Left ventricle myocardium superior (tissue), 1 donor: ENCODE measurements at regions not wholly inside any gene's neighbourhood (a gene's known extent, or its start where the extent isn't known, plus 50 kb on each side); places are given as distances from the start of the nearest gene placed in this dataset.
"Not testable (repeated sequence)": the region's sequence is repeated elsewhere in the genome, so short reads cannot be mapped to it uniquely, and the experiment has no call there.

Experiments
- ATAC-seq: fragments of 200-7000 bp; cut with Tn5 transposase; one replicate; pipeline ENCODE4 v1.9.1; 2020; ENCODE audit warnings: mild to moderate bottlenecking, moderate library complexity
- DNase-seq: peaks from one replicate; pipeline ENCODE4 v3.0.0-alpha.2; 2020
- intact Hi-C: fragments of 100-400 bp; cut with micrococcal nuclease; formaldehyde crosslinking; loops from one replicate; pipeline ENCODE4 v1.11.0; 2022
- donor health status: DM: no; HTN: yes; CAD: no; lungs with severe emphysema.

DNA sequence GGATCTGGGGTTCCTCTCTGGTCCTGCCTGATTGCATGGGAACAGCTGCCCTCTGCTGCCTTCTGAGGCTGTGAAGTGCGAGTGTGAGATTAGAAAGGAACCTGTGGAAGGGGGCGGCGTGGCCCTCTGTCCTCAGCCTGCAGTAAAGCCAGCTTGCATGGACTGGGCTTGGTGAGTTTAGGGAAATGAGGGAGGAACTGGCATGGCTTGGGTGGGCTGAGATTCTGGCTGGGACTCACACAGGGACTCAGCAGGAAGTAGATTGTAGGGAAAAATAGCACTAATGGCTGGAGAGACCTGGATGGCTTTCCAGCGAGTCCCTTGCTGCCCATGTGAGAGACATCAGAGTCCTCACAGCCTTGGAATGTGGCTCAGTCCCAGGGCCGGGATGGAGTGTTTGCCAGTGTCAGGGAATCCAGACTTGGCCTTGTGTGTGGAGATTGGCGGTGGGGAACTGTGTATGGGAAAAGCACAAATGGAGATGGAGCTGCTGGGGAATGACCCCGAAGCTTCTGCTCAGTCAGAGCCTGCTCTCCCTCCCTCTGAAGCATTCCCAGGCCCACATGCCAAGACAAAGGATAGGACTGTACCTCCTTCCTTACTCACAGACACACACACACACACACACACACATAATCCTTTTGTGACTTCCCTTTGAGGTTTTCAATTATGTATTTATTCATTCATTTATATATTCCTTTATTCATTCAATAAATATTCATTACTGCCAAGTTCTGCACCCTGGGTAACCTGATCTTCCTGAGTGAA is 115.4 kb downstream of the ACAA2 start:
- intact Hi-C loops, result no loop called here
- DNase-seq, result peak; percentile 43

DNA sequence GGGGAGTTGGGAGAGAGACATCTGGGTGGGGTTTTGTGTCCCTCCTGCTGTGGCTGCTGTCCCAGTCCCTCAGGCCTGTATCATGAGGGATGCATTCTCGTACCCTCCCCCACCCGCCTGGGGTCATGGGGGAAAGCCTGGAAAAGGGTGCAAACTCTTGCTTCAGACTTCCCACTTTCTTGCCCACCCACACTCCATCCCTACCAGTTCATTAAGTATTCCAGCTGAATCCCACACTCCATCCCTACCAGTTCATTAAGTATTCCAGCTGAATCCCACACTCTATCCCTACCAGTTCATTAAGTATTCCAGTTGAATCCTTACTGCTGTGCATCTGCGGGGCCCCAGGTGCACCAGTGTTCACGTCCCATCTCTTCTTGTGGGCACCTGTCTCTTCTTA is 116.3 kb downstream of the ACAA2 start:
- ATAC-seq (no peak), DNase-seq (no peak)
- intact Hi-C loops, result no loop called here

More for the DNA sequence above, 115.4 kb downstream of the ACAA2 start:
- ATAC-seq, result peak; percentile 89

DNA sequence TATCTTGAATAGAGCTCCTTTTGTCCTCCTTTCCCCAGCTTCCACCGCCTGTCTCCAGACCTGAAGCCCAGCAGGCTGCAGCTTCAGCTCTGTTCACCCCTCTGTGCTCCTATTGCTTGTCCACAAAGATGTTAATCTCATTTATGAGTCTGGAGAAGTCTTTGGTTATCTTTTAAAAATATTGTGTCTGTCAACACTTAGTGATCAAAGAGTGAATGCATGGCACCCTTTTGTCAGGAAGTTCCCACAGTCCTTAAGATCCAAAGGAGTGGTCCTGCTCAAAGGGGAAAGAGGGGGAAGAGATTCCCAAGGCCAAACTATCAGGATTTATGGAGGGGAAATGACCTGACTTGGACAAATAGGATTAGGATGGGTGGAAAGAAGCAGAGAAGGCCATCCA is 118.9 kb downstream of the ACAA2 start:
- no peak for ATAC-seq
- intact Hi-C loops, result no loop called here

DNA sequence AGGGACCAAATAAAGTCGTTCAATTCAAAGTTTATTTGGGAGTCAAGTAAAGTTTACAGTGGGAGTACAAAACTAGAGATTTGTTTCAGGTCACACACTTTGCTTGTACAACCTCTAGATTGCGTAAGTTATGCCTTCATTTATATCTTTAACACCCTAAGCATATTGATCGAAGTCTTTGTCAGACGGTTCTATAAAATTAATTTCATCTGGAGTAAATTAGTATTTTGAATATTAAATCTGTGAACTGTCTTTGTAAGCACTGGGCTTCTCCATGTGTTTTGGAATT is 119.7 kb downstream of the ACAA2 start:
- intact Hi-C loops, result no loop called here
- ATAC-seq, result no peak
- DNase-seq, result no peak

More for the DNA sequence above, 118.9 kb downstream of the ACAA2 start:
- DNase-seq, result no peak

DNA sequence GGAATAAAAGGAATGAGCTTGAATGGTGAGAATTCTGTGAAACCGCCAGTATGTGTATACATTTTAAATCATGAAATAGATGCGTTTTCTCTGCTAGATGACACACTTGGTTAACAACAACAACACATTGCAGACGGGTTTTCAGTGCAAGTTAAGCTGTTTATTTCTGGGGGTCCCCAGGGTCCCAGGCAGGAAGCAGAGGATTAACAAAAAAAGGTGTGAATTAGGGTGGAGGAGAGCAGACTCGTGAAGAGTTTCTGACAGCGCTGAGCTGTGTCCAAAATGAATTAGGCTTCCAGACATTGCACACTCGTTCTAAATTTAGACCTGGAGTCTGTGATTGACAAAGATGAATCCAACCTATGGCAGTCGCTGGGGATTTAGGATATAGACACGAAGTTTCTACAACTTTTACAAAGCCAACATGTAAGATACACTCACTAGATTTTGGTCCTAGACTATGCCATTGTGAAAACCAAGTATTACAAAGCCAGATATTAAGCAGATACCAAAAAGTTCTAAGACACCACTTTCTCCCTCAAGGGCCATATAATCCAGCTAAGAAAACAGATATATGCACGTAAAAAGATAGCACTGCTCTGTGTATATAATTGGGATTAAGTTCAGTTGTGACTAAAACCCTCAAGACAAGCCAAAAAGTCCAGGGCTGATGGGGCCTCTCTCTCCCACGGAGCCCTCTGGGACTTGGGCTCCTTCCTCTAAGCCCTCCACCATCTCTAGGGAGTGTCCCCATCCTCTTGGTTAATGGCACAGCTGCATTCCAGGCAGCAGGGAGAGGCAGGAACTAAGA is 120.2 kb downstream of the ACAA2 start:
- intact Hi-C loops, result no loop called here
- peak; percentile 36 for ATAC-seq
- DNase-seq, result no peak

DNA sequence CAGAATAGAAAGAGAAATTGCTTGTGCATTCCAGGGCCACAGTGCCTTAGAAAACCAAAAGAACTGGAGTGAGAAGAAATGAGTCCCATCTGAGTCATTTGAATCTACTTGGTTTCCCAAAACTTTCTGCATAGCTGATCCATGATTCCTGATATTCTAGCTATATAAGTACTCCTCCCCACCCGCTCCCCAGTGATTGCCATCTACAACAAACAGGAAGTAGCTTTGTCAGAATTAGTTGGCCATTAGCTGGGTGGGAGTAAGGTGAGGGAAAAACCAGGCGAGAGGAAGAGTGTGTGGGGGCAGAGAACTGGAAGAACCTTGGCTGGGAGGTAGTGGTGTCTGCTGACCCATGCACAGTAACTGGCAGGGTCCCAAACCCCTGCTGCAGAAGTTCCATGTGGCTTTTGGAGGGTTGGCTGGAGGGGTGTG is 122.1 kb downstream of the ACAA2 start:
- DNase-seq, result no peak
- no peak for ATAC-seq
- intact Hi-C loops, result no loop called here

GRCh38 chr18:49690312-49690711 is 123.0 kb downstream of the ACAA2 start:
- intact Hi-C loops, result no loop called here
- no peak for ATAC-seq
- no peak for DNase-seq

GRCh38 chr18:49685231-49685942 is 123.5 kb downstream of the LIPG start:
- intact Hi-C loops, result no loop called here
- ATAC-seq, result no peak

GRCh38 chr18:49682803-49683190 is 120.9 kb downstream of the LIPG start:
- intact Hi-C loops, ATAC-seq, DNase-seq: not testable (repeated sequence)

More at GRCh38 chr18:49685231-49685942, 123.5 kb downstream of the LIPG start:
- DNase-seq, result no peak

- DNase-seq, result no peak
Measured at GRCh38 chr18:49682173-49682802, 120.4 kb downstream of the LIPG start.

GRCh38 chr18:49681387-49681786 is 119.5 kb downstream of the LIPG start:
- DNase-seq (no peak), ATAC-seq (no peak)
- intact Hi-C loops, result no loop called here

More at GRCh38 chr18:49682173-49682802, 120.4 kb downstream of the LIPG start:
- intact Hi-C loops, result no loop called here
- ATAC-seq, result no peak

DNA sequence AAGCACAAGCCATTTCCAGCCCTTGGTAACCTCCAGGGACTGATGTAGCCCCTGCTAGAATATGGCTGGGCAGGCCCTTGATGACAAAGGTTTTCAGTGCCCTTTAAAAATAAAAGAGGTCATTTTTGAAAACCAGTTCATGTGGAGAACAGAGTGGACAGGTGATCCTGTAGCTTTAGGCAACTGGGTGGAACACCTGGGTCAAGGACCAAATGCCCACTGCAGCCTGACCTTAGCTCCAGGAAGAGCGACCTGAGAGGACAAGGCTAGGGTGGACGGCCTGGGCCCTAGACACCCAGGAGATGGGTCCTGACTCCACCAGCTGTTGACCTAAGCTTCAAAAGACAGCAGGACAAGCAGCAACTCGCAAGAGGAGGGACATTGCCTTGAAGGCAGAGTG is 116.6 kb downstream of the LIPG start:
- ATAC-seq (no peak), DNase-seq (no peak)
- intact Hi-C loops, result no loop called here

DNA sequence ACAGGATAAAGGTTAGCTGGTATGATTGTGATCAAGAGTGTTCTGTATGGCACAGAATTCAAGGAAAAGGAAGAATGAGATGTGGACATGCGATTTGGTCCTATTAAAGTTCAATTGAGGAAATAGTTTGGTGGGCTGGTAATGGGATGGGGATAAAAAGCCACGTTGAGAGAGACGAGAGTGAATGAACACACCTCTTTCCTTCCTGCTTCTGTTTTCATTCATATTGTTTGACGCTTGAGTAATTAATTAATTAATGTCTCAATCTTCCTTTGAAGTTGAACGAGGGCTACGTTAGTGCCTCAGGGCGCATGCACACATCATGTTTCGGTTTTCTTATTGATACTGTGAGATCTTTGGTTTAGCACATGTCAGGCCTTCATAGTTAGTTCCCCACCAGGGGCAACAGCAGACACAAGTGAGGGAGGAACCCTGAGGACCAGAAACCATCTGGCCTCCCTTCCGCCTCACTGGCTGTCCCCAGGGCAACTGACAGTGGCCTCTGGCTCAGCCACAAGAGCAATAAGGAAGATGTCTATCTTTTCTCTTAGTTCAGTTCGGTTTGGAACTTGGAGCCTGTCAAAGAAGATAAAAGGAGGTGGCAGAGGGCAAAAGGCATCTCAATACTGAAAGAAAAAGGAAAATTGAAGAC is 116.0 kb downstream of the LIPG start:
- no peak for DNase-seq
- ATAC-seq, result no peak
- intact Hi-C loops, result no loop called here

DNA sequence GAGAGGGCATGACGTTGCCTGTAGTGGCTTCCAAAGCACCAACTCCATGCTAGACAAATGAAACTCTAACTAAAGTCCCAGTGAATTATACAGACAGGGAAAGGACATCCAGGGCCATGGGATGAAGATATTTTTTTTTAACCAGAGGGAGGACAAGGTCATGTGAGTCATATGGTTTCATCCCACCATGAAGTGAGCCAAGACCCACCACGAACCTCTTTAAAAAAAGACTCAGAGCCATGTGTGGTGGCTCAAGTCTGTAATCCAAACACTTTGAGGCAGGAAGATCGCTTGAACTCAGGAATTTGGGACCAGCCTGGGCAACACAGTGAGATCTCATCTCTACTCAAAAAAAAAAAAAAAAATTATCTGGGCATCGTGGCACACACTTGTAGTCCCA is 115.2 kb downstream of the LIPG start:
- intact Hi-C loops, result no loop called here
- DNase-seq (no peak), ATAC-seq (no peak)

- intact Hi-C loops, result no loop called here
- ATAC-seq, result no peak
Measured at GRCh38 chr18:49673281-49673680, 111.4 kb downstream of the LIPG start.

DNA sequence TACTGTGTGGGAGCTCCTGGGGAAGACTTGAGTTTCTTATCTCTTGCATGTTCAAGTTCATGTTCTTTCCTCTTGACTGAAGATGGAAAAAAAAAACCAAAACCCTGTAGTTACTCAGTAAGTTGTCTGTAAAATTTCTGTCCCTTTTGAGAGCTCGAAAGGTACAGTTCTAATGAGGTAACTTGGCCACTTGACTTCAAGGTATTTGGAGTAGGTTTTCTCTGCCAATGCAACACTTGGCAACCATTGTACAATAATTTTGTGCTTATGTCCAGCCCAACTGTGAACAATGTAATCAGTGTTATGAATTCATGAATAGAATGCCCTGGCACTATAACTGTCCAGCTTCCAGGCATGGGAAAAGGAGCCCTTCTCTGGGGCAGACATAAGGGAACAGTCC is 111.0 kb downstream of the LIPG start:
- intact Hi-C loops, result no loop called here
- no peak for DNase-seq
- ATAC-seq, result no peak

More at GRCh38 chr18:49673281-49673680, 111.4 kb downstream of the LIPG start:
- DNase-seq, result no peak

DNA sequence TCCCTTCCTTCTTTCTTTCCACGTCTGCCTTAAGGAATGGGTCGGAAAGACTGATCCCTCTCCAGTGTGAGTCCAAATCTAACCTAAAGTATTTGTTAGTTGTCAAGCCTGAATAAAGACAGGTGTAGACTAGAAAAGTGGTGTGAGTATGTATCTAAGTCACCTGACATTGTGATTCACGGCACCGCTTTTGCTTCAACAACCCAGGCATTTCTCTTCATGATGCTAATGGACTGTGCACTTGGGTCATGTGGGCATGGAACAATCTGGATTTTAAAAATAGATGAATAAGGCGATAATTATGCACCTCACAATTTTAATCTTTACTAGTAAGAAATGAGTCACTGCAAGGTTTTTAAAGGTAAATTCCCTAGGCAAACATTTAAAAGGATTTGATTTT is 107.5 kb downstream of the LIPG start:
- intact Hi-C loops, result no loop called here
- DNase-seq (no peak), ATAC-seq (no peak)

GRCh38 chr18:49668574-49669275 is 106.9 kb downstream of the LIPG start:
- intact Hi-C loops, result no loop called here
- ATAC-seq (peak; percentile 93), DNase-seq (peak; percentile 69)

DNA sequence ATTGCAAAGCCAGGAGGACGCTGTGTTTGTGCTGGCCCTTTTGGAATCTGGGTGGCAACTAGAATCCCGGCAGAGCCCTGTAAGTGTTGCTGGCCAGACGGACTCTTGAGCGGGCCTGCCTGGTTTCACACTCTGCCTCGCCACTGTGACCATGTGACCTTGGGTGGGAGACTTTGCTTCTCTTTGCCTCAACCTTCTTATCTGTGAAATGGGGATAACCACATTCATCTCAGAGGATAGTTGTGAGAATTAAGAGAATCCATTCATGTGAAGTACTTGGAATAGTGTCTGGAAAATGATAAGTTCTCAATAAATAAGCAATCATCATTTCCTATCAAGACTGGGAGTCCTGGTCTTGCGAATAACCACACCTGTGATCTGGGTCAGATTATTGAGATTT is 105.6 kb downstream of the LIPG start:
- intact Hi-C loops, result no loop called here
- ATAC-seq (no peak), DNase-seq (no peak)
